ELR (cell line): ENCODE measurements at regions not wholly inside any gene's neighbourhood (a gene's known extent, or its start where the extent isn't known, plus 50 kb on each side); places are given as distances from the start of the nearest gene placed in this dataset.
A peak's percentile ranks its signal among the peaks of the same experiment; 100 is the strongest.

Experiments
- DNase-seq: peaks from one replicate; pipeline ENCODE4 v3.0.0-alpha.2; 2015; ENCODE audit warnings: low read depth

DNA sequence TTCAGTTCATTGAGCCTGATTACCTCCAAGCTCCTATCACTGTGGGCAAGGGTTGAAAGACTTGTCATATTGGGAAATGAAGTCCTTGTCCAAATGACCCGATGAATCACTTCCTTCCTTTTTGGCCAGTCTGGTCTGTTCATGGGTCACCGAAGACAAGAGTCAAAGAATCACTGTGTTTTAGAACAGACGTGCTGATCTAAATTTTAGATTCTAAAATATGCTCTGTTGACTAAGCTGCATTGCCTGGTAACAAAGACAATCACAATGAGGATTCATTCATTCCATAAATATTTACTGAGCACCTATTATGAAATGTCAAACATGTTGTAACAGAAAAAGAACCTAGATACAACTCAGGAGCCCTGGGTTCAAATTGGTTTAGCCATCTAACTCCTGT, 99.4 kb upstream of the RND3 start:
- DNase-seq, result peak; percentile 92

DNA sequence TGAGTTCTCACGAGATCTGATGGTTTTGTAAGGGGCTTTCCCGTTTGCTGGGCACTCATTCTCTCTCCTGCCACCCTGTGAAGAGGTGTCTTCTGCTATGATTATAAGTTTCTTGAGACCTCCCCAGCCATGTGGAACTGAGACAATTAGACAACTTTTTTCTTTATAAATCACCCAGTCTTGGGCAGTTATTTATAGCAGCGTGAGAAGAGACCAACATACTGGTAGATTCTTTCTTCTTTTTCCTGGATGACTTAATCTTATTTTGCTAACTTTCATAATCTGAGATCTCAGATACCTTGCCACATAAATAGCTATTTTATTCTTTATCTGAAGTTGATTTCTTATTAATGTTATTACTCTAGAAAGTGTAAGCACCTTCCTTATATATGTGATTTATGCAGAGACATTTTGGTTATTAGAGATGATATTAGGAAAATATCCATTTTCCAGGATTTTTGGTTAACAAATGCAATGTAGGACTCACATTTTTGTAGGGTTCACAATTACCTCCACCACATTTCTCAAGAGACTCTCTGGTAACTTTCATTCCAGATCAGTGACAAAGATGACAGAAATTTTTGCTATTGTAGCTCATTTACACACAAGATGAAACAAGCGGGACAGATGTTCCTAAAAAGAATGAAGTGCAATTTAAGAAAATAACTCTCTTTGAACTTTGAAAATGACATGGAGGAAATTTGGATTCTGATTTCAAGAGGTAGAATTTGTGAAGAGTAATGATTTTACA, 97.9 kb upstream of the RND3 start:
- no peak for DNase-seq

DNA sequence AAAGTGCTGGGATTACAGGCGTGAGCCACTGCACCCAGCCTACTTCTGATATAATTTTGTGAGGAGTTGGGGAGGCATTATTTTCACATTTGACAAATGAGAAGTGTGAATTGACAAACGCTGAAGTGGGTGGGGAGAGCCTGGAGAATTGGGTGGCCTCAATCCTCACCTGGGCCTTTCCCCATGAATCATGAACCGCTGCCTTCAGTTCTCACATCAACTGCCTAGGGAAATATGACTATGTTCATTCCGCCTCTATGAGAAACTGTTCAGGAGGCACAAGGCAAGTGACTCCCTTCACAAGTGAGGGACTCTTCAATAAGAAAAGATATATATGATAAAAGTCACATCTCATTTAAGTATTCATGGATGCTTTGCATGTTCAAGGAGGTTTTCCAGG, 96.6 kb upstream of the RND3 start:
- DNase-seq, result no peak

DNA sequence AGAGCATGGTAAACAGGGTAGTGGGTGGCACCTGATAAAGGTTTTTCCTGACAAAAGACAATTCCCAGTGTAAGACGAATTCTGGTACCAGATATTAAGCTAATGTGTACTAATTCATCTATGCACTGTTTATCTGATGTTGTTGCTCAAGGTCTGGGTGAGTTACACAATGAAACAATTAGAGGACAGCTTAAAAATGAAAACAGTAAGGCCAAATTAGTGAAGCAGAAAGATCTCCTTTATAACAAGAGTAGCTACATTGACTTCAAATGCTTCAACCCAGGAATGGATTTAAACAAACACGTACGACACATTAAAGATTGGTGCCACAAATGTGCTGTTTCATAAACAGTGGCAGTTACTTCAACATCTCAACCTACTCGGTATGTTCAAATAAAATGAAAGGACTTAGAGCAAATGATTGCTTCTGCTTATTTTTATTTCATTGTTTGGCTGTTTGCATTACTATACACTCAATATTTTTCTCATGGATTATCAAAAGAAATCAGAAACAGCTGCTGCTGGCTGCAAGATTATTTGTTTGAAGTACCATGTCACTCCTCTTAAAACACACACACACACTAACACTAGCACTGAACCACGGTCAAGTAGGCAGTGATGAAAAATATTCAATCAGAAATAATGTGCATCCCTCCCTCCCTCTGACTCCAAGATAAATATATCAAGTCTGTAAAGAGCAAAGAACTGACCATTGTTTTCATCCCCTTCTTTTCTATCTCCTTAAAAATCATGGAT, 94.4 kb upstream of the RND3 start:
- no peak for DNase-seq

DNA sequence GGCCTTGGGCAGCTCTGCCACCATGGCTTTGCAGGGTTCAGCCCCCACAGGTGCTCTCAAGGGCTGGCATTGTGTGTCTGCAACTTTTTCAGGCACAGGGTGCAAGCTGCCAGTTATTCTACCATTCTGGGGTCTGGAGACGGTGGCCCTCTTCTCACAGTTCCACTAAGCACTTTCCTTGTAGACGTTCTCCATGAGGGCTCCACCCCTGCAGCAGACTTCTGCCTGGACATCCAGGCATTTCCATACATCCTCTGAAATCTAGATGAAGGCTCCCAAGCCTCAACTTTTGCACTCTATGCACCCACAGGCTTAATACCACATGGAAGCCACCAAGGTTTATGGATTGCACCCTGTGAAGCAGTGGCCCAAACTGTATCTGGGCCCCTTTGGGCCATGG, 91.0 kb upstream of the RND3 start:
- no peak for DNase-seq

DNA sequence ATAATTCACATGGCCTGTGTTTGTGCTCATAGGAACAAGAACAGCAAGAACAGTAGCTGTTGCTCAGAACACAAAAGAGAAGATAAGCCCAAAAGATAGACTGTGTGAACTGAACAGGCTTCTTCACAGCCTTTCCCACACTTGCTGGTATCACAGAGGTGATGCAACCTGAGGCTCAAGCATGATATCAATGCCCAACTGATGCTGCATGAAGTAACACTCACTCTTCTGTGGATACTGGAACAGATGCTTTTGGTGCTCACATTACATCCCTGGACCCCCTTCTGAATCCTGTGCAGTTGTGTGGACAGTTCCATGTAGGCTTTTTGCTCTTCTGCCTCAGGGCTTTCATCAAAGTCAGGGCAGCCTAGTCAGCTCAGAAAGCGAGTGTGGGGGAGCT, 88.4 kb upstream of the RND3 start:
- no peak for DNase-seq

DNA sequence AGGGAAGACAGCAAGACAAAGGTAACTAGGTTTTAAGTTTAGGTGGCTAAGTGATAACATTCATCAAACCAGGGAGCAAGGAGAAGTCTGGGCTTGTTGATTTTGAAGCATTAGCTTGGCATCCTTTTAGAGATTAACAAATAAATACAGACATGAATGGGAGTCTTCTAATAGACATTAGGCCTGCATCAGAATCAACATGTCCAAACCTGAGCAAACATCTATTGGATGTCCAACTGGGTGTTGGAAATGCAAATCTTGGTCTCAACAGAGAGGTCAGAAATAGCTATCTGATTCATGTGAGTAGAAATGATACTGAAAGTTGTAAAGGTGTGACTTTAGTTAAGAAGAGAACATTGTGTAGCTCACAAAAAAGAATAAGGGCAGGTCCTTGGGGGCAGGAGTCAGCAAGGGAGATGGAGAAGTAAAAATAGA, 85.5 kb upstream of the RND3 start:
- DNase-seq, result no peak

DNA sequence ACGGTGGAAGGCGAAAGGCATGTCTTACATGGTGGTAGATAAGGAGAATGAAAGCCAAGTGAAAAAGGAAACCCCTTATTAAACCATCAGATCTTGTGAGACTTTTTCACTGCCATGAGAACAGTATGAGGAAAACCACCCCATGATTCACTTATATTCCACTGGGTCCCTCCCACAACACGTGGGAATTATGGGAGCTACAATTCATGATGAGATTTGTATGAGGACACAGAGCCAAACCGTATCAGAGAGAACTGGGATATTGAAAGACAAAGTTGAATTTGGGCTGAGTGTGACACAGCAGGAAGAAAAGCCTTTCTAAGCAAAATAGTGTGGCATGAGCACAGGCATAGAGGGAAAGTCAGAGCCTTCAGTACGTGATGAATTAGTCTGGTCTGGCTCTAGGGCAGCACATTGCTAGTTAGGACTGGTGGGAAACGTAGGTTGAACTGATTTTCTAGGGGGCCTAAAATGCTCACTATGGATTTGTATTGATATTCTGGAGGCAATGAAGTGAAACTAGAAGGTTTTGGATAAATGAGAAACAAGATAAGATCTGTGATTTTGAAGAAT, 84.8 kb upstream of the RND3 start:
- no peak for DNase-seq

DNA sequence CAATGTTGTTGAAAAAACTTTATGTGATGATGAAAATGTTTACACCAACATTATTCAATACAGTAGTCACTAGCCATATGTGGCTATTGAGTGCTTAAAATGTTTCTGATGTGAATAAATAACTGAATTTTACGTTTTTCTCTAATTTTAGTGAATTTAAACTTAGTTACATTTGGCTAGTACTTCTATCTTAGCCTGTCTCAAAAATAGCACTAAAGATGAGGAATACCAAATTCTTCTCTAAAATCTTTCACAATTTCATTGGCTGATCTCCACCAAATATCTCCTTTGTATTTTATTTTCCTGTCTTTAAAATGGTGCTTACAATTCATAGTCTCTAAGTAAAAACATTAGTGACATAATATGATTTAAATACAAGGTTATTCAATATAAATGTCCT, 83.7 kb upstream of the RND3 start:
- DNase-seq, result no peak

DNA sequence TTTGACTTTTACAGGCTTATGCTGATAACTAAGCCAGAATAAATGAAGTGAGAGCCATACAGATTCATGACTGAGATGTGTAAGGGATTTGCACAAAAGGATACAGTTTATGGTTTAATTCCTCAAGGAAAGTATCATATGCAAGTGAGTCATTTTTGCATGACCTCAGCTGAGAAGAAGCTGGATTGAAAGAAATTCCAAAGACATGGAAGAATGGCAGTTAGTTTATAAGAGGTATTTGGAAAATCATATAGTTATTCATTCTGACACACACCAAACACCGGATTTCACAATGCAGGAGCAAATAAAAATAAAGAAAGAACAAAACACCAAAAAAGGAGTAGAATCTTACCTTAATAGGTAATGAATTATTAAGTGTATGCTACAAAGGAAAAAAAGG, 83.2 kb upstream of the RND3 start:
- DNase-seq, result peak; percentile 96

DNA sequence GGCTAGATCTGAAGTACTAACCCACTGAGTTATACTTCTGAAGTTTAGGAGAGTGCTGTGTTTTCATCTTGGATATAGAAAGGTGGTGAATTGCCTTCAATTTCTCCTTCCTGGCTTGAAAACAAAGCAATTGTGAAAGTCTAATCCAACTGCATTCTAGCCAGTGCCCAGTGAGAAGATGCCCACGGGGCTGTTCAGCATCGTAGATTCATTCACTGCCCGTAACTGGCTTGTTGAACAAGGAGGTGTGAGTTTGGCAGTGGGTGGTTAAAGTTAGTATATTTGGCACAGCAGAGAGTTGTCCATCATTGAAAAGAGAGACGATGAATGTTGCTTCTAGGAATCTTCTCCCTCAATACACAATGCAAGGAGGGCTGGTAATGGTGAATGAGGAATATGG, 82.3 kb upstream of the RND3 start:
- no peak for DNase-seq

DNA sequence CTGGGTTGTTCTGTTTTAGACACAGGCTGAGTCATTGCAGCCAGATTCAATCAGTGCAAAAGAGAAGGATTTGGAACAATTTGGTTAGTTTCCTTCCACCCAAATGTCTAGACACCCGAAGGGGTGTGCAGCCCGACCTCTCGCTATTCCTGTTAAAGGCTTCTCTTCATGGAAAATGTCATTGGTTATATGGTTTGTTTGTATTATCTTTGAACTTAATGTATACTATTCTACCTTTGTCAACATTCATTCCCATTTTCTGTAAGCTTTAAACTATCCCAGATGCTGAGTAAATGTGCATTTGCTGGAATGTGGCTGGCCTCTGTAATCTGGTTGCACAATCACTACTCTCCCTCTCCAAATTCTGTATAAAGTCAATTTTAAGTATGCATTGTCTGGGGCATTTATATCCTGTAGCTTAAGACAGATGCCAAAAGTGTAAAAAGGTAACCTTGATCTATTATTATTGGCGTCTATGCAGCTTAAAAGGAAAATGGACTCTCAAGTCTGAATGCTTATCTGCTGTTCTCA, 80.4 kb upstream of the RND3 start:
- DNase-seq, result peak; percentile 24

DNA sequence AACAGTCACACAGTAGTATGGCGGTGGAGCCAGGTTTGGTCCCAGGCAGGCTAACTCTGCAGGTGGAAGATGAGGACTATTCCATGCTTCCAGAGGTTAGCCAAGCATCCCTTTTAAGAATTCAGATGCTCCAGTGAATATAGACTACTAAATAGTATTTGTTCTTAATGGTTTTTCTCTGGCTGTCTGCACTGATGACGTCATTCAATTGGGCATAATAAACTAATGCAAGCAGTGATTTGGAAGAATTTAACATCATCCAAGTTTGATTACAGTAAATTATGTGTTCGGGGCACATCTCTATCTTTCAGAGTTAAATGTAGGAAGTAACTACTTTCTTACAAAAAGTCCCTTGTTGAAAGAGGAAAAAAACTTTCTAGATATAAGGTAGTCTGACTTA, 78.8 kb upstream of the RND3 start:
- no peak for DNase-seq

DNA sequence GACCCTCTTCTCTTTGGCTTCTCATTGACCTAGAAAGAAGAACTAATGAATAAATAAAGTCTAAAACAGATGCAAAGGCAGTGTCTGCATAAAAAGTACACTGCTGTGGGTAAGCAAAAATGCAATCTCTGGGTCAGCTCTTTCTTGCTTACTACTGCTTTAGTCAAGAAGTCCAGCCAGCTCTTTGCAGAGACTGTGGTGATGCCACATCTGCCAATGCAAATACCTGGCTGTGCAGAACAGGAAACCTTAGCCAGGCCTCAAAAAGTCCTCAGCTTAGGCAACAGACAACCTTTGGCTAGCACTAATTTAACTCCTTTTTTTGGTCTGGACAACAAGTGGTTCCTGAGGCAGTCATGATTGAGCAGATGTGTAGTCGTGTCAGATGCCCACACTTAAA, 73.6 kb upstream of the RND3 start:
- no peak for DNase-seq

DNA sequence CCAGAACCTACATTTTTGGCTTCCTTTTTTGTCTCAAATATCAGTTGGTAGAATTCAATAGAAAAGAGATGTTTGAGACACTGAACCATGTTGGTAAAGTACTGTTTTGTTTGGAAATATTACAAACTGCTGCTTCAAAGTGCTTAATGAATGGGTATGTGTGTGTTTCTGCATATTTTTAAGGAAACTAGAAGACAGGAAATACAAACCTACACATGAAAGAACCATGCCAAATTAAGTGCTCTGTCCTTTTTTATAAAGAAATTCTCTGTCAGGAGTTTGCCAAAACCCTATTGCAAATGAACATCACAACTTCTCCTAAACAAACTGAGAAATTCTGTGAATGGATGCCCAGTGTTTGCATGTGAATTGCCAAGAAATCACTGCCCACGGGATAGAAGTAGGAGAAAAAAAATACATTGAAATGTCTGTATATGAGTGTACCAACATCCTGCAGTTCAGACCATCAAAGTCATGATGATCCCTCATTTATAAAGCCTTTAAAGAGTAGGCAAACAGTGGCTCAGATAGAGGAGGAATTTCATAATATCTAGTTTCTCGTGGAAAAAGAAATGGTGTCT, 69.6 kb upstream of the RND3 start:
- DNase-seq, result no peak

DNA sequence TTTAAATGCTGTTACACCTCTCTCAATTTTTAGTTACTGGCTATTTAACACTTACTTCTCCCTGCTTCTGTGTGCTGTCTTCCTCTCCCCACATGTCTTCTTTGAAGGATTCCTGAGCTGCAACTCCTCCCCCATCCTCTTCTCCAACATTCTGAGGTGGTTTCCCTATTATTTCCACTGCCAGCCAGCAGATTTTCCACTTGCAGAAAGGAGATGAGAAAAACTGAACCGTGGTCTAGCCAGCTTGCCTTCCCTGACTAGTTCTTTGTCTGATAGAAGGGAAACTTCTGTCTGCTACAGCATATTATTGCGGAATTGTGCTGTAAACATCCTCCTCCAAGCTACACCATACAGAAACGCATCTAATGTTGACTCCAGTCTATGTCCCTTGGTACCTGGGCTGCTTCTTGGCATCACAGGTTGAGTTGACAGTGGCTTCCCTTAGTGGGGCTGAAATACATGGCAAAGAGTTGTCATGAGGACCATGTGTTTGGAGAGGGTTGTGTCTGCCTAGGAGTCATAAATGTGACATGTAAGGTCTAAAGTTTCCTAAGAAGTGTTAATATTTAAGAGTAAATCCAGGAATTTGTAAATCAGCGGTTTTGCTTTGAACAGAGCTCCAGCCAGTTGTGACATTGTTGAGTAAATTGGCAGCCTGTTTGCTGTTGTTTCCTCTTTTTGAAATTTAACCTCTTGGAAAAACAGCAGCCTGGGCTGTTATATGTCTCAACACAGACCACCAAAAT, 68.3 kb upstream of the RND3 start:
- DNase-seq, result no peak

DNA sequence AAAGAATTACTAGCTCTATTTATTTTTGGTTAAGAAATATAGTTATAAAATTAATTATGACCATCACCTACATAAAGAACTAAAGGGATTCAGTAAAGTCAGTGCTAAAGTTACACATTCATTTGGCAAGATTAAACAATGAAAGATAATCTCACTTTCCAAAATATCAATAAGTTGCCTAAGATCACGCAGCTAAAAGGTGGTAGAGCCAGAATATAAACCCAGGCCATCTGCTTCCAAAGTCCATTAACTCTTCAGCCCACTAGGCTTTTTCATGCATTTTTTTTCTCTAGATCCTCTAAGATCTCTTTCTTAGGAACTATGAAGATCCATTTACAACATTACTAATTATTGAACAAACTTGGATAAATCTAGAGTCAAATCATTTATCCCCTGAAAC, 66.6 kb upstream of the RND3 start:
- no peak for DNase-seq

DNA sequence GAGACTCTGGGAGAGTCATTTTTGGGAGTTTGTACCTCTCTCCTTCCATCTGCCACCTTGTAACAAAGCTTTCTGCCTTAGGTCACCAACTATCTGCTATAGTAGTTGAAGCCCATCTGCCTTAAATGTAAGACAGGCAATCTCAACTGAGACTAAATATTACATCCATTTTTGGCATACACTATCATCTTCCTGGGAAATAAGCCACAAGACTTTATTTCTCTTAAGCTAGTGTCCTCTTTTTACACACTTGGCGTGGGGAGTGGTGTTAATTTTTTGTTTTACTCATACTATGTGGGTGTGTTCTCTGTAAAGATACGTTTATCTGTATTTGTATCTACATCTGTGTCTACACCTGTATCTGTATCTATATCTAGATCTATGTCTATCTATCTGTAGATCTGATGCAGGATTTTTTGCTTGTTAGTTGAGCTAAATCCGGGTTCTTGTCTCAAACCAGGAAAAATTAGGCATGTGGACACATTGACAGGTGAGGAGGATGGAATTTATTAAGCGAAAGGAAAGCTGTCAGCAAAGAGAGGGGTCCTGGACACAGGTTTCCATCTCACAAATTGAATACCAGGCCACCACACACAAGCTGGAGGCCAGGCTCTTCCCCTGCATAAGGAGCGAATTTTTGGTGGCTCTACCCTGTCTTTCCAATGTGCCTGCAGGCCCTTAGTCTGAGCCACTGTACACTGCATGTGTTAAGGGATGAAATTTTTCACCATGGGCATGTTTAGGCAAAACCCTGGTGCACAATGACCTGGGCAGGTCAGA, 64.8 kb upstream of the RND3 start:
- no peak for DNase-seq

DNA sequence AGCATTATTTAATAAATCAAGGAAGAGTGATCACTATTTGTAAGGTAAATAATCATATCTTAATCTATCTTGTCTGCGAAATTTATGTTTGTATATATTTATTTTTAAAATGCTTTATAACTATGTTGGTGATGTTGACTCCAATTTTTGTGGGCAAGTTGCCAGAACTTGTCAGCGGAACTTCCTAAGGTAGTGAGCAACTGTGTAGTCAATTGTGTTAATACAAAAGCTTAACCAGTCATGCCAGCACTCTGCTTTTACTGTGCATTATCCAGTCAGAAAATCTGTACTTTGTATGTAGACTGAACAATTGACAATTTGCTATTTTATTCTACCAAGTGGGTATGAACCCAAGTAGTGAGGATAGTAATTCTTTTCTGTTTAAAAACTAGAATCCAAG, 61.9 kb upstream of the RND3 start:
- no peak for DNase-seq

DNA sequence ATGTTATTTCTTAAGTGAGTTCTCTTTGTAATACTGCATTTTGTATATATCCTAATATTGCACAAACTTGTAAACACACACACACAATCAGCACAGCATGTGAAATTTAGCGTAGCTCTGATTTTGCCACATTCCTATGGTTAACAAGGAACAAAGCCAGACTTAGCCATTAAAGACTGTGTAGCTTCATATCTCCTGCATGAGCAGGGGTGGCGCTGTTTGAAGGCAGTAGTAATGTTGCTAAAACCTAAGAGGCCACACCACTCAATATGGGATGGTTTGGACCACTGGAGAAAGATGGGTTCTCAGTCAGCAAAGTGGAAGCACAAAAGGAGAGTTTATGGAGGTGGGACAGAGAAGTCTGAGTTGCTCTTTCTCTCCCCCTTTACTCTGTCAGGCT, 61.1 kb upstream of the RND3 start:
- DNase-seq, result peak; percentile 50

DNA sequence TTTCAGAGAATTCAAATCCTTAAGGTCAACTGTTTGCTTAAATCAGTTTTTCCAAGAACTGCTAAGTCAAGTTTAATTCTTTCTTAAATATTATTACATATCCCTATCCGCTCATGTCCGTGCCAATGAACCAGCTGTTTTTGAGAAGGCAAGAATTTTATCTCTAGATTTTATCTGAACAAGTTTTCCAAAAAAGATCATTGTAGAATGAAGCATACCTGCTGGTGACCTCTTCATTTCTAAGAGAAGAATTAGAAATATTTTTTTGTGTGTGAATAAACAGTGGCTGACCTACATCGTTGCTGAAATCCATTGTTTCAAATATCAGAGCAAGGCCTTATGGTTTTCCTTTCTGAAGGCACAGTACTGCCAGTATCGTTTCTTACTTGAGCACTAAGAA, 58.4 kb upstream of the RND3 start:
- no peak for DNase-seq
